ENCODE measurements at regions not wholly inside any gene's neighbourhood (a gene's known extent, or its start where the extent isn't known, plus 50 kb on each side); places are given as distances from the start of the nearest gene placed in this dataset.

GRCh38 chr7:109996927-109997326, 1094.0 kb upstream of the LRRN3 start:
- TF ChIP-seq CTCF (IDR thresholded peaks at IDR 0.05; ENCODE audit: low read depth, low read length, poor library complexity, severe bottlenecking) (no peak), EZH2phosphoT487 (IDR thresholded peaks at IDR 0.05; ENCODE audit: borderline replicate concordance, low read length) (no peak)
